ENCODE measurements at regions not wholly inside any gene's neighbourhood (a gene's known extent, or its start where the extent isn't known, plus 50 kb on each side); places are given as distances from the start of the nearest gene placed in this dataset.

DNA sequence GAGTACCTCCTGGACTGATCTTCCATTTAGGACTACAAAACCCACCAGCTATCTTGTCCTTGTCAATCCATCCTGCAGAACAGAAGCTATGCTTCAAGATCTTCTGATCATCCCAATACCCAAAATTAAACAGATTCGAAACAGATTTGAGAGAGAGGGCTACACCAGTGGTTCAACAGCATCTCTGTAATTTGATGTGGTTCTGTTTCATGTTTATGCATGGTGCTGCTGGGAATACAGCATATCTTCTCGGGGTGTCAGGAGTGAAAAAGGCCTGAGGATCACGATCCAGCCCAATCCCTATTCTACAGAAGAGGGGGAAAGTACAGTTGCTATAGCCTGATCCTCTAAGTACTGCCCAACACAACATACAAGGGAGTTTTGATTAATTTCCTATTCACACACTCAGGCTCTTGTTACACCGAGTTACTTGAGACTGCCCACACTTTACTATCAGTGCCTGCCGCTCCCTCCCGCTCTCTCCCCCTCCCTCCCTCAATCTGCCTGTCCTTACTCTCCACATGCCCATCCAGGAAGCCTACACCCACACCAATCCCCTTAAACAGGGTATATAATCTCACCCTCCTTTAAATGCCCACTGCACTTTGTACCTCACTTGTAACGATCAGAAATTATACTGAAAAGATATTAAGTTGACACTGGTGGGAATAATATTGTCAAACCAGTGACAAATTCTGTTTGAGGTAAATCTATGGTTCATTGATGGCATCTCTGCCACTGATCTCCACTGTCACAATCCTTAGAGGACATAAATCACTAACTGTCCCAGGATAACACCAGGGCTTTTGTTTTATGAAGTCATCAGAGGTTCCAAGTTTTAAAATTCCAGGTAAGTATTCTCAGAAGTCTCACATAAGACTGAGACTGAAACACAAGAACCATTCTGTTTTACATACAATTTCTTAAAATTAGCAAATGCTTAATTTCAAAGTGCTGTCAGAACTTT, 89.3 kb upstream of the PLEKHM1 start (continued):
- no peak for TF ChIP-seq ZNF785 (tag by site-specific recombination; IDR thresholded peaks at IDR 0.05)
- TF ChIP-seq ZNF223 (tag by site-specific recombination; IDR thresholded peaks at IDR 0.05) = no peak
- TF ChIP-seq ZFHX2 (tag by site-specific recombination; conservative IDR thresholded peaks at IDR 0.05) = peak; percentile 96
- TF ChIP-seq ZNF341 (tag by site-specific recombination; IDR thresholded peaks at IDR 0.05; ENCODE audit: low read depth) = peak; percentile 77
- TF ChIP-seq, protein P1, sequence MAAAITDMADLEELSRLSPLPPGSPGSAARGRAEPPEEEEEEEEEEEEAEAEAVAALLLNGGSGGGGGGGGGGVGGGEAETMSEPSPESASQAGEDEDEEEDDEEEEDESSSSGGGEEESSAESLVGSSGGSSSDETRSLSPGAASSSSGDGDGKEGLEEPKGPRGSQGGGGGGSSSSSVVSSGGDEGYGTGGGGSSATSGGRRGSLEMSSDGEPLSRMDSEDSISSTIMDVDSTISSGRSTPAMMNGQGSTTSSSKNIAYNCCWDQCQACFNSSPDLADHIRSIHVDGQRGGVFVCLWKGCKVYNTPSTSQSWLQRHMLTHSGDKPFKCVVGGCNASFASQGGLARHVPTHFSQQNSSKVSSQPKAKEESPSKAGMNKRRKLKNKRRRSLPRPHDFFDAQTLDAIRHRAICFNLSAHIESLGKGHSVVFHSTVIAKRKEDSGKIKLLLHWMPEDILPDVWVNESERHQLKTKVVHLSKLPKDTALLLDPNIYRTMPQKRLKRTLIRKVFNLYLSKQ (tag by site-specific recombination; IDR thresholded peaks at IDR 0.05; ENCODE audit: borderline replicate concordance) = no peak
- TF ChIP-seq HOXA7 (CRISPR knock-in tag; IDR thresholded peaks at IDR 0.05; ENCODE audit: borderline replicate concordance) = no peak
- TF ChIP-seq ZNF146 (tag by site-specific recombination; IDR thresholded peaks at IDR 0.05) = no peak
- TF ChIP-seq, protein P2, sequence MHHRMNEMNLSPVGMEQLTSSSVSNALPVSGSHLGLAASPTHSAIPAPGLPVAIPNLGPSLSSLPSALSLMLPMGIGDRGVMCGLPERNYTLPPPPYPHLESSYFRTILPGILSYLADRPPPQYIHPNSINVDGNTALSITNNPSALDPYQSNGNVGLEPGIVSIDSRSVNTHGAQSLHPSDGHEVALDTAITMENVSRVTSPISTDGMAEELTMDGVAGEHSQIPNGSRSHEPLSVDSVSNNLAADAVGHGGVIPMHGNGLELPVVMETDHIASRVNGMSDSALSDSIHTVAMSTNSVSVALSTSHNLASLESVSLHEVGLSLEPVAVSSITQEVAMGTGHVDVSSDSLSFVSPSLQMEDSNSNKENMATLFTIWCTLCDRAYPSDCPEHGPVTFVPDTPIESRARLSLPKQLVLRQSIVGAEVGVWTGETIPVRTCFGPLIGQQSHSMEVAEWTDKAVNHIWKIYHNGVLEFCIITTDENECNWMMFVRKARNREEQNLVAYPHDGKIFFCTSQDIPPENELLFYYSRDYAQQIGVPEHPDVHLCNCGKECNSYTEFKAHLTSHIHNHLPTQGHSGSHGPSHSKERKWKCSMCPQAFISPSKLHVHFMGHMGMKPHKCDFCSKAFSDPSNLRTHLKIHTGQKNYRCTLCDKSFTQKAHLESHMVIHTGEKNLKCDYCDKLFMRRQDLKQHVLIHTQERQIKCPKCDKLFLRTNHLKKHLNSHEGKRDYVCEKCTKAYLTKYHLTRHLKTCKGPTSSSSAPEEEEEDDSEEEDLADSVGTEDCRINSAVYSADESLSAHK (tag by site-specific recombination; IDR thresholded peaks at IDR 0.05) = peak; percentile 93
- TF ChIP-seq ZNF423 (tag by site-specific recombination; IDR thresholded peaks at IDR 0.05) = no peak
- TF ChIP-seq, protein P3, sequence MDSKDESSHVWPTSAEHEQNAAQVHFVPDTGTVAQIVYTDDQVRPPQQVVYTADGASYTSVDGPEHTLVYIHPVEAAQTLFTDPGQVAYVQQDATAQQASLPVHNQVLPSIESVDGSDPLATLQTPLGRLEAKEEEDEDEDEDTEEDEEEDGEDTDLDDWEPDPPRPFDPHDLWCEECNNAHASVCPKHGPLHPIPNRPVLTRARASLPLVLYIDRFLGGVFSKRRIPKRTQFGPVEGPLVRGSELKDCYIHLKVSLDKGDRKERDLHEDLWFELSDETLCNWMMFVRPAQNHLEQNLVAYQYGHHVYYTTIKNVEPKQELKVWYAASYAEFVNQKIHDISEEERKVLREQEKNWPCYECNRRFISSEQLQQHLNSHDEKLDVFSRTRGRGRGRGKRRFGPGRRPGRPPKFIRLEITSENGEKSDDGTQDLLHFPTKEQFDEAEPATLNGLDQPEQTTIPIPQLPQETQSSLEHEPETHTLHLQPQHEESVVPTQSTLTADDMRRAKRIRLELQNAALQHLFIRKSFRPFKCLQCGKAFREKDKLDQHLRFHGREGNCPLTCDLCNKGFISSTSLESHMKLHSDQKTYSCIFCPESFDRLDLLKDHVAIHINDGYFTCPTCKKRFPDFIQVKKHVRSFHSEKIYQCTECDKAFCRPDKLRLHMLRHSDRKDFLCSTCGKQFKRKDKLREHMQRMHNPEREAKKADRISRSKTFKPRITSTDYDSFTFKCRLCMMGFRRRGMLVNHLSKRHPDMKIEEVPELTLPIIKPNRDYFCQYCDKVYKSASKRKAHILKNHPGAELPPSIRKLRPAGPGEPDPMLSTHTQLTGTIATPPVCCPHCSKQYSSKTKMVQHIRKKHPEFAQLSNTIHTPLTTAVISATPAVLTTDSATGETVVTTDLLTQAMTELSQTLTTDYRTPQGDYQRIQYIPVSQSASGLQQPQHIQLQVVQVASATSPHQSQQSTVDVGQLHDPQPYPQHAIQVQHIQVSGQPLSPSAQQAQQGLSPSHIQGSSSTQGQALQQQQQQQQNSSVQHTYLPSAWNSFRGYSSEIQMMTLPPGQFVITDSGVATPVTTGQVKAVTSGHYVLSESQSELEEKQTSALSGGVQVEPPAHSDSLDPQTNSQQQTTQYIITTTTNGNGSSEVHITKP (tag by site-specific recombination; IDR thresholded peaks at IDR 0.05) = peak; percentile 83
- TF ChIP-seq, protein P4, sequence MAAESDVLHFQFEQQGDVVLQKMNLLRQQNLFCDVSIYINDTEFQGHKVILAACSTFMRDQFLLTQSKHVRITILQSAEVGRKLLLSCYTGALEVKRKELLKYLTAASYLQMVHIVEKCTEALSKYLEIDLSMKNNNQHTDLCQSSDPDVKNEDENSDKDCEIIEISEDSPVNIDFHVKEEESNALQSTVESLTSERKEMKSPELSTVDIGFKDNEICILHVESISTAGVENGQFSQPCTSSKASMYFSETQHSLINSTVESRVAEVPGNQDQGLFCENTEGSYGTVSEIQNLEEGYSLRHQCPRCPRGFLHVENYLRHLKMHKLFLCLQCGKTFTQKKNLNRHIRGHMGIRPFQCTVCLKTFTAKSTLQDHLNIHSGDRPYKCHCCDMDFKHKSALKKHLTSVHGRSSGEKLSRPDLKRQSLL (tag by site-specific recombination; IDR thresholded peaks at IDR 0.05) = no peak
- TF ChIP-seq, protein P5, sequence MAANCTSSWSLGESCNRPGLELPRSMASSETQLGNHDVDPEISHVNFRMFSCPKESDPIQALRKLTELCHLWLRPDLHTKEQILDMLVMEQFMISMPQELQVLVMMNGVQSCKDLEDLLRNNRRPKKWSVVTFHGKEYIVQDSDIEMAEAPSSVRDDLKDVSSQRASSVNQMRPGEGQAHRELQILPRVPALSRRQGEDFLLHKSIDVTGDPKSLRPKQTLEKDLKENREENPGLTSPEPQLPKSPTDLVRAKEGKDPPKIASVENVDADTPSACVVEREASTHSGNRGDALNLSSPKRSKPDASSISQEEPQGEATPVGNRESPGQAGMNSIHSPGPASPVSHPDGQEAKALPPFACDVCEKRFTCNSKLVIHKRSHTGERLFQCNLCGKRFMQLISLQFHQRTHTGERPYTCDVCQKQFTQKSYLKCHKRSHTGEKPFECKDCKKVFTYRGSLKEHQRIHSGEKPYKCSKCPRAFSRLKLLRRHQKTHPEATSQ (tag by site-specific recombination; IDR thresholded peaks at IDR 0.05) = no peak
- no peak for TF ChIP-seq KLF10 (tag by site-specific recombination; IDR thresholded peaks at IDR 0.05)
- TF ChIP-seq, protein P6, sequence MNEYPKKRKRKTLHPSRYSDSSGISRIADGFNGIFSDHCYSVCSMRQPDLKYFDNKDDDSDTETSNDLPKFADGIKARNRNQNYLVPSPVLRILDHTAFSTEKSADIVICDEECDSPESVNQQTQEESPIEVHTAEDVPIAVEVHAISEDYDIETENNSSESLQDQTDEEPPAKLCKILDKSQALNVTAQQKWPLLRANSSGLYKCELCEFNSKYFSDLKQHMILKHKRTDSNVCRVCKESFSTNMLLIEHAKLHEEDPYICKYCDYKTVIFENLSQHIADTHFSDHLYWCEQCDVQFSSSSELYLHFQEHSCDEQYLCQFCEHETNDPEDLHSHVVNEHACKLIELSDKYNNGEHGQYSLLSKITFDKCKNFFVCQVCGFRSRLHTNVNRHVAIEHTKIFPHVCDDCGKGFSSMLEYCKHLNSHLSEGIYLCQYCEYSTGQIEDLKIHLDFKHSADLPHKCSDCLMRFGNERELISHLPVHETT (tag by site-specific recombination; IDR thresholded peaks at IDR 0.05) = no peak
- TF ChIP-seq SP3 (tag by site-specific recombination; IDR thresholded peaks at IDR 0.05) = no peak
- TF ChIP-seq ZNF211 (tag by site-specific recombination; IDR thresholded peaks at IDR 0.05; ENCODE audit: low read depth) = no peak
- TF ChIP-seq ZNF302 (tag by site-specific recombination; IDR thresholded peaks at IDR 0.05; ENCODE audit: low read depth) = no peak
- peak; percentile 1; the same call in 1 of the 2 replicates for TF ChIP-seq ZNF660 (tag by site-specific recombination; IDR thresholded peaks at IDR 0.05)
- peak; percentile 62 for TF ChIP-seq ZNF366 (tag by site-specific recombination; conservative IDR thresholded peaks at IDR 0.05)
- peak; percentile 41; the same call in 1 of the 2 replicates for TF ChIP-seq PRDM1 (tag by site-specific recombination; IDR thresholded peaks at IDR 0.05)
- TF ChIP-seq, protein P7, sequence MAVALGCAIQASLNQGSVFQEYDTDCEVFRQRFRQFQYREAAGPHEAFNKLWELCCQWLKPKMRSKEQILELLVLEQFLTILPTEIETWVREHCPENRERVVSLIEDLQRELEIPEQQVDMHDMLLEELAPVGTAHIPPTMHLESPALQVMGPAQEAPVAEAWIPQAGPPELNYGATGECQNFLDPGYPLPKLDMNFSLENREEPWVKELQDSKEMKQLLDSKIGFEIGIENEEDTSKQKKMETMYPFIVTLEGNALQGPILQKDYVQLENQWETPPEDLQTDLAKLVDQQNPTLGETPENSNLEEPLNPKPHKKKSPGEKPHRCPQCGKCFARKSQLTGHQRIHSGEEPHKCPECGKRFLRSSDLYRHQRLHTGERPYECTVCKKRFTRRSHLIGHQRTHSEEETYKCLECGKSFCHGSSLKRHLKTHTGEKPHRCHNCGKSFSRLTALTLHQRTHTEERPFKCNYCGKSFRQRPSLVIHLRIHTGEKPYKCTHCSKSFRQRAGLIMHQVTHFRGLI (tag by site-specific recombination; IDR thresholded peaks at IDR 0.05) = no peak; the same call in none of the 2 replicates
- 0 out of 2 replicates have a peak, but pooled peaks have one; percentile 5 for TF ChIP-seq ZNF561 (tag by site-specific recombination; IDR thresholded peaks at IDR 0.05; ENCODE audit: borderline replicate concordance)
- no peak; the same call in 1 of the 2 replicates for TF ChIP-seq ZNF184 (tag by site-specific recombination; IDR thresholded peaks at IDR 0.05)
- TF ChIP-seq ZNF354C (tag by site-specific recombination; IDR thresholded peaks at IDR 0.05; ENCODE audit: borderline replicate concordance, low read depth) = no peak
- 0 out of 2 replicates have a peak, but pooled peaks have one; percentile 22 for TF ChIP-seq ZNF843 (tag by site-specific recombination; IDR thresholded peaks at IDR 0.05)

Data from HEK293 (cell line).